T-helper 2 cell treated with Interferon-gamma antibody and Interleukin-4, amounts not matched to agents 5 μg/mL and 100 μg/mL, for 36 hours (primary cell): ENCODE measurements at regions not wholly inside any gene's neighbourhood (a gene's known extent, or its start where the extent isn't known, plus 50 kb on each side); places are given as distances from the start of the nearest gene placed in this dataset.
"Not testable (repeated sequence)": the region's sequence is repeated elsewhere in the genome, so short reads cannot be mapped to it uniquely, and the experiment has no call there.

Experiments used
- DNase-seq: peaks from one replicate; pipeline ENCODE4 v3.0.0; 2021; ENCODE audit warnings: low spot score
- H3K27ac Mint-ChIP-seq: one replicate; pipeline ENCODE4 v1.8.0; 2021; ENCODE audit warnings: mild to moderate bottlenecking, mixed read lengths
- H3K27me3 Mint-ChIP-seq: one replicate; pipeline ENCODE4 v1.8.0; 2021; ENCODE audit warnings: low read depth, mixed read lengths
- H3K36me3 Mint-ChIP-seq: one replicate; pipeline ENCODE4 v1.8.0; 2021; ENCODE audit warnings: low read depth, mixed read lengths
- H3K4me1 Mint-ChIP-seq: one replicate; pipeline ENCODE4 v1.8.0; 2021; ENCODE audit warnings: low read depth, mixed read lengths
- H3K4me3 Mint-ChIP-seq: one replicate; pipeline ENCODE4 v1.8.0; 2022; ENCODE audit warnings: mild to moderate bottlenecking, moderate library complexity, mixed read lengths
- H3K9me3 Mint-ChIP-seq: one replicate; pipeline ENCODE4 v1.8.0; 2021; ENCODE audit warnings: mixed read lengths

GRCh38 chr3:28156599-28156998, 84.8 kb upstream of the CMC1 start:
- DNase-seq, H3K27ac Mint-ChIP-seq, H3K4me3 Mint-ChIP-seq, H3K4me1 Mint-ChIP-seq, H3K36me3 Mint-ChIP-seq: not testable (repeated sequence)
- peaks cover 24% of the 10 kb centered on the region for H3K9me3 Mint-ChIP-seq
- peaks cover 13% of the 10 kb centered on the region for H3K27me3 Mint-ChIP-seq

- H3K4me1 Mint-ChIP-seq, result peaks cover 10% of the 10 kb centered on the region
- no peaks in the 10 kb centered on the region for H3K27me3 Mint-ChIP-seq
- peak overlapping the region; percentile 77 for H3K4me3 Mint-ChIP-seq
- H3K9me3 Mint-ChIP-seq, result peaks cover 18% of the 10 kb centered on the region
- H3K36me3 Mint-ChIP-seq, result peaks cover 17% of the 10 kb centered on the region
- H3K27ac Mint-ChIP-seq, result peak overlapping the region; percentile 76
- DNase-seq, result no peak
Measured at GRCh38 chr3:28171962-28172361, 69.5 kb upstream of the CMC1 start.

DNA sequence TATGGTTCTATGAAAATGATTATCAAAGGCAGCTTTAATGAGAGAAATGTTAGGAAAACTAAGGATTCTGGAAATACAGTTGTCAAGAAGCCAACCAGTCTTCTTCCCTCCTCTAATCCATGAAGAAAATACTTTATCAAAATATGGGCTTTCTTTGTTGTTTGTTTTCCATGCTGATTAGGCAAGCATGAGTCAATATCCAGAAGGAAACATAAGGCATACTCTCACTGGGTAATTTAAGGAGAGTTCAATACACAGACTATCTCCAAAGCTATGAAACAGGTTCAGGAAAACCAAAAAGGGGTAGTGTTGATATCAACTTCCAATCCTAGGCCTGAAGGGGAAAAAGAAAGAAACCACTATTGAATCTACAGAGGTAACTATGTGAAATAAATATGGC, 68.7 kb upstream of the CMC1 start:
- Mint-ChIP-seq H3K4me1 (peaks cover 10% of the 10 kb centered on the region), H3K27ac (no peak overlapping the region), H3K4me3 (no peak overlapping the region), H3K36me3 (peaks cover 17% of the 10 kb centered on the region), H3K27me3 (no peaks in the 10 kb centered on the region), H3K9me3 (peaks cover 18% of the 10 kb centered on the region)
- DNase-seq, result no peak

DNA sequence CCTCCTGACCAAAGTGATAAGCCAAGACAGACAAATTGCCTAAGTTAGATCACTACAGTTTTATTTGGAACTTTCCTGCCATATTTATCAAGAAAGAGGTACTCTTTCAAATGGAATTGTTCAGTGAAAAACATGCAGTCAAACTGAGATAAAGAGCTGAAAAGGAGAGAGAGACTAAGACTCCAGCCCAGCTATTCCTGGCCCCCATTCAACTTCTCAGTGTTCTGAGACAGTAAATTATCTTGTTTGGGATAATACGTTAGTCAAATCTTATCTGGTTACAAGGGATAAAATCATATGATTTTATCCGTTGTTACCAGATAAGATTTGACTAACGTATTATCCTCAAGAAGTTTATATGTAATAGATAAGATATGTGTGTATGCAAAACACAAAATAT, 67.6 kb upstream of the CMC1 start:
- Mint-ChIP-seq H3K4me3 (no peak overlapping the region), H3K9me3 (peaks cover 18% of the 10 kb centered on the region), H3K27ac (no peak overlapping the region)

GRCh38 chr3:28186748-28187147, 54.7 kb upstream of the CMC1 start:
- H3K27me3 Mint-ChIP-seq, result peaks cover 4% of the 10 kb centered on the region
- H3K4me1 Mint-ChIP-seq, result no peaks in the 10 kb centered on the region
- H3K4me3 Mint-ChIP-seq, result no peak overlapping the region
- DNase-seq, result no peak
- no peaks in the 10 kb centered on the region for H3K9me3 Mint-ChIP-seq
- no peak overlapping the region for H3K27ac Mint-ChIP-seq
- peaks cover 2% of the 10 kb centered on the region for H3K36me3 Mint-ChIP-seq

More for the DNA sequence above, 67.6 kb upstream of the CMC1 start:
- Mint-ChIP-seq H3K4me1 (peaks cover 10% of the 10 kb centered on the region), H3K27me3 (no peaks in the 10 kb centered on the region), H3K36me3 (peaks cover 17% of the 10 kb centered on the region)
- DNase-seq, result no peak

DNA sequence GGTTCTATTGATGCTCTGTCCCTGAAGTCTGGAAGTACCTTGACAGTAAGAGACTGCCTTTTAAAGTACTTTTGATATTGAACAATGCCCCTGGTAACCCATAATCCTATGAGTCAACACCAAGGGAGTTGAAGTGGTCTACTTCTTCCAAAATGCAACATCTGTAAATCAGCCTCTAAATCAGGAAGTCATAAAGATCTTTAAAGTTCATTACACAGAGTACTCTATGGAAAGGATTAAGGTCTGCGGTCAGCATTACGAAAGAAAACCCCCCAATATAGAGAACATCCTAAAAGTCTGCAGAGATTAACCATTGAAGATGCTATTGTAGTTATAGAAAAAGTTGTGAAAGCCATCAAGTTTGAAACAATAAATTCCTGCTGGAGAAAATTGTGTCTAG, 52.7 kb upstream of the CMC1 start:
- peaks cover 2% of the 10 kb centered on the region for H3K36me3 Mint-ChIP-seq
- no peak overlapping the region for H3K4me3 Mint-ChIP-seq
- H3K9me3 Mint-ChIP-seq, result no peaks in the 10 kb centered on the region
- H3K27me3 Mint-ChIP-seq, result peaks cover 4% of the 10 kb centered on the region
- H3K27ac Mint-ChIP-seq, result no peak overlapping the region
- DNase-seq, result no peak
- no peaks in the 10 kb centered on the region for H3K4me1 Mint-ChIP-seq

DNA sequence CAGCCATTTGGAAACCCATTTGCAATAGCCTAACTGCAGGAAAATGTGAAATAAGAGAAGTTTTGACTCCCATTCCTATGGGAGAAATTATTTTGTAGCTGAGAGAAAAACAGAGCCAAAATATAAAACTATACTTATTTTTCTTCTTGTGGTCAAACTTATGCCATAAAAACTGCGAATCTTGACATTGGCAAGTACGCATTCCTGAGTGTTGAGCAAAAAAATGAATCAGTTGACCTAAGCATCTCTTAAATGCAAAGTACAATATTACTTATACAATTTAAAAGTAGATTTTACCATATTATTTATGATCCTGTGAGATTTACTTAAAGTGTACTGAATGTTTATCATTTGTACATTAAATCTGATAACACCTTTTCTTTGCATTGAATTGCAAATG, 50.1 kb upstream of the CMC1 start:
- H3K36me3 Mint-ChIP-seq, result peaks cover 2% of the 10 kb centered on the region
- H3K4me3 Mint-ChIP-seq, result no peak overlapping the region
- H3K27ac Mint-ChIP-seq, result no peak overlapping the region
- no peaks in the 10 kb centered on the region for H3K9me3 Mint-ChIP-seq
- no peak for DNase-seq
- peaks cover 4% of the 10 kb centered on the region for H3K27me3 Mint-ChIP-seq
- no peaks in the 10 kb centered on the region for H3K4me1 Mint-ChIP-seq
